HG03060 (cell line): ENCODE measurements at regions not wholly inside any gene's neighbourhood (a gene's known extent, or its start where the extent isn't known, plus 50 kb on each side); places are given as distances from the start of the nearest gene placed in this dataset.
"Not testable (repeated sequence)": the region's sequence is repeated elsewhere in the genome, so short reads cannot be mapped to it uniquely, and the experiment has no call there.

Experiments used
- ATAC-seq: cut with Tn5 transposase; IDR thresholded peaks from one replicate; pipeline ENCODE4 v1.9.1; 2021; ENCODE audit warnings: low read depth, moderate number of reproducible peaks; ENCODE audit not compliant: unreplicated experiment

- no peak for ATAC-seq
Observed at GRCh38 chr21:35556536-35556935, 503.8 kb downstream of the SETD4 start.

DNA sequence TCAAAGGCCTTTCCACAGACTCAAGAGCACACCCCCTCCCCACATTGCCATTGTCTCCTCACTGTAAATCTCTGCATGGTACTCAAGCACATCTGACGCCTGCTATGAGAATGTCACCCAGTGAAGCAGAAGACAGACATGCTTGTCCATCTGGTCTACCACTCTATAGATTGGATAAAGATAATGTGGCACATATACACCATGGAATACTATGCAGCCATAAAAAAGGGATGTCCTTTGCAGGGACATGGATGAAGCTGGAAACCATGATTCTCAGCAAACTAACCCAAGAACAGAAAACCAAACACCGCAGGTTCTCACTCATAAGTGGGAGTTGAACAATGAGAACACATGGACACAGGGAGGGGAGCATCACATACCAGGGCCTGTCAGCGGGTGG, 503.4 kb upstream of the RUNX1 start:
- ATAC-seq: not testable (repeated sequence)

GRCh38 chr21:35548904-35549615, 500.0 kb upstream of the RUNX1 start:
- no peak for ATAC-seq

DNA sequence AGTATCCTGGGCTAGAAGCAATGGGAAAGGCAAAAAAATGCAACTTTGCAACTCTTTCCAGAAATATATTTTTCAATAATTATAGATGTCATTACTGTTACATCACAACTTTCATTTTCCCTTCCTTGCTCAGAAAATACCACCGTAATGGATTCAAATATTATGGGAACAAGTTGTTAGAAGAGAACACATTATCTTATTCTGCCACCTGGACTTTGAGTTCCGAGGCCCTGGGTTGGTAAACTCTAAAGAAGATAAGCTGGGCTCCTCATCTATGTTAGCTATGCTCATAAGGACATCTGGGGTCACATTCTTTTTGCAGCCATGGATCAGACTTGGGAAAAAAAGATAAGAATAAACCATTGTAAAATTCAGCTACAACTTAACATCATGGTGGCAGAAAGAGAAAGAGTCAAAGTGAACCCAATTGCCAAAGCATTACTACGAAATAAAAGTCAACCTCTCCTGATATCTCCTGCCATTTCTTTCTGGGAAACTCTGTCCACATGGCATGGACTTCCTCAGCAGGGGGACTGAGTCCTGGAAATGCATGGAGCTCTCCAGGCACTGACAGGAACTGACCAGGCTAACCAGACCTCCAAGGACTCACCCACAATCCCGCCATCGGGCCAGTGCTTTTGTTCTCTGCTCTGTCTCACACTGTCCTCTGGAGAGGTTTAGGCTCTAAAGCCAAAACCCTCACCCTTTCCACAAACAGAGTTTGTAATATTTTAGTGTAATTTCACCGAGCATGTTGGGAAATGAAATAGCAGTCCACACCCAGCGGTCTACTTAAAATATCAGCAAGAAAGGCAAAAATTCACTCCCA, 499.1 kb upstream of the RUNX1 start:
- no peak for ATAC-seq

DNA sequence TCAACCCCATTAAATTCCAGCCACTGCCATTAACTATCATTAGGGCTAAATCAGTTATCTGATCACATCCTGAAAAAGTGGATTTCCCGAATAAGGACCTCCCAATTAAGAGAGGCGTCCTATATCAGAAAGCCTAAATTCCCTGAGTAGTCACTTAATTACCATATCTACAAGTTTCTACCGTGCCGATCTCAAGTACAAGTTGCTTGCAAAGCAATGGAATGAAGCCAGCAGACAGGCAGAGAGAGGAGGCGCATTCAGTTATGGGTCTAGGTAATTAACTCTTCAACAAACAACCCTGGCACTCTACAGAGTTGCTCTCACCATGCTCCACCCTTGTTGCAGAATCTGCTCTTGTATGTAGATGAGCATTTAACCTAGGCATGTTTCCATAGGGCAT, 494.6 kb upstream of the RUNX1 start:
- no peak for ATAC-seq

DNA sequence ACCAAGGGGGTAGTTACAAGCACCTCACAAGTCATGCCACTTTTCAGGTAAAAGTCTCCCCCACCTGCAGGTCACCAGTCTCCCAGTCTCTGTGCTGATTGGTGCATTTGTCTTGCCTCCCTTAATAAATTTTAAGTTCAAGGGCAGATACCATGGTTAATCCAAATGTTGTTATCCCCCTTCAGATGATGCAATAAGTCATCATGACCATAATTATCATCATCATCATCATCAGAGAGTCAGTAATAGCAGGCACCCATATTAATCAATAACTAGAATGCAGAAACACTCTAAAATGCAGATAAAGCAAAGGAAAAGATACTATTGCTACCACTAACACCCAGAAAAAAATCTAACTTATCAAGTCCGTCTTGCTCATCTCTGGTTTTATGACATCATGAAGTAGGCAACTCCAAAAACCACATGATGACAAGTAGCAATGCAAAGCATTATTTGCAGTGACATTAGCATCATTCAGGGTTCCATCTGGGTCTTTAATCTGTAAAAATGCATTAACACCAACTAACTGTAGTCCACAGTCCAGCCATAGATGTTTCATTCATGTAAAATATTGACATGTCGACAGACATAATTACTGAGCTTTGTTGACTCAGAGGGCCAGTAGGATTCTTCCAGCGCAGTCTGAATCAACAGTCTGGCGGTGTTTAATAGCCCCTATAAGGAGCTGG, 492.0 kb upstream of the RUNX1 start:
- no peak for ATAC-seq

GRCh38 chr21:35538386-35538785, 489.3 kb upstream of the RUNX1 start:
- no peak for ATAC-seq

GRCh38 chr21:35537604-35538003, 488.5 kb upstream of the RUNX1 start:
- ATAC-seq: no peak

GRCh38 chr21:35533893-35534292, 484.8 kb upstream of the RUNX1 start:
- no peak for ATAC-seq

GRCh38 chr21:35530766-35531165, 481.7 kb upstream of the RUNX1 start:
- ATAC-seq: no peak

GRCh38 chr21:35529171-35529863, 480.2 kb upstream of the RUNX1 start:
- no peak for ATAC-seq

- no peak for ATAC-seq
Observed at GRCh38 chr21:35528116-35529042, 479.3 kb upstream of the RUNX1 start.

DNA sequence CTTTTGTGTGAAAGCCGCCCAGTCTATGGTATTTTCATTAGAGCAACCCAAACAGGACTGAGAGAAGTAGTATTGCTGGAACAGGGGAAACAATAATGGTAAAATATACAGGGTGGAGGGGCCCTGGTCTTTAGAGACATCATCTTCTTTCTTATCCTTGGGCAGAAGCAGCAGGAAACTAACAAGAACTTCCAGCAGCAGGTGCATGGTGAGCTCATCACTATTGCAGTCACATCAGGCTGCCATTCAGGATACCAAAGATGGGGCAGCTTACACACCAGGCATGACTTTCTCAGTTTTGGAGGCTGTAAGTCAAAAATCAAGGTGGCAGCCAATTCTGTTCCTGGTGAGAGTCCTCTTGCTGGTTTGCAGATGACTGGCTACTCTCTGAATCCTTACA, 478.3 kb upstream of the RUNX1 start:
- no peak for ATAC-seq

DNA sequence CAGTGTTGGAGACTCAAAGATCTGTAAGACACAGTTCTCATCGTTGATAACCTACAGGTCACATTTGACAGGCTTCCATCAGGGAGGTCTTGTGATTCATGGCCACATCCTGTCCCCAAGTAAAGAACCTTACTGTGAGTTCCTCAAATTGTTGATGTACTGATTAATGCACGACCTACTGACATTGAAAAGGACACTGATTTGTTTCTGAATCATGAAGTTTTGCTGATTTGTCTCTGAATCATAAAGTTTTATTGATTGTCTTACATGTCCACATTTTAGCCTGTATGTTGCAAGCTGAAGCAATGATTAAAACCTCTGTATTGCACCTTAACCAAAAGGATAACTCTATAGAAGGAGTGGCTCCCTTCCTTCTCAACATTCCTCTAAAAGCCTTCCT, 476.3 kb upstream of the RUNX1 start:
- ATAC-seq: no peak

- no peak for ATAC-seq
Observed at GRCh38 chr21:35521852-35522505, 472.9 kb upstream of the RUNX1 start.

DNA sequence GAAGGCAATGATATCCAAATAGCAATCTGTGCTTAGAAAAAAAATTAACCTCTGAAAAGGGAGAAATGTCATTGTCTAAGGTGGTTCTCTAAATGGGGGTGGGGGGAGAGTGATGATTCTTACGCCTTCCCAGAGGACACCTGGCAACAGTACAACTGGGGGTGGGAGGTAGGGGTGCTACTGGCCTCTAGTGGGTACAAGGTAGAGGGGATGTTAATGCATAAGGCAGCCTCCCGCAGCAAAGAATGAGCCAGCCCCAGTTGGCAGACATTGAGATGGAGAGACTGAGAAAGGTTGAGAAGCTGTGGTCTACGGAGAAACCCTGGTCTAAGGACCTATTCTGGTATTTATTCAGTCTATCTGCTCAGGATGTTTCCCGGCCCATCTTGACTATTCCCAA, 472.2 kb upstream of the RUNX1 start:
- no peak for ATAC-seq

DNA sequence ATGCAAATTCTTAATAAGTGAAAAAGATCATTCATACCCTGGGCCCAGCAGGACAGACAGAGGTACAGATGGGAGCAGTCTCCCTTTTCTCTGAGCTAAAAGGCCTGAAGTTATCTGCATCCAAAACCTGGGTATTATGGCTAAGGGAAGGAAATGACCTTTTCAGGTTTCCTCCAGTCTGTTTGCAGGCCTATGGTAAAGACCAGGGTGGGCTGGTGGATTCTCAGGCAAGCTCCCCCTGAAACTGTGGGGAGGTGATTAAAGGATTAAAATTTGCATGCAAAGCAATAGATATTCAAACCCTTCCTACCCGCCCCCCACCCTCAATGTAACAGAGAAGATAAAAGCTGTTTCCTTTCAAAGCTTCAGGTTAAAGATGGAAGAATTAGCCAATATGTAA, 471.8 kb upstream of the RUNX1 start:
- ATAC-seq: no peak

- ATAC-seq: no peak
Observed at GRCh38 chr21:35520302-35520701, 471.2 kb upstream of the RUNX1 start.

- ATAC-seq: no peak
Observed at GRCh38 chr21:35517865-35518264, 468.8 kb upstream of the RUNX1 start.
